Gastrocnemius medialis (tissue), 4 donors: ENCODE measurements at regions not wholly inside any gene's neighbourhood (a gene's known extent, or its start where the extent isn't known, plus 50 kb on each side); places are given as distances from the start of the nearest gene placed in this dataset.

Experiments used
- POLR2A ChIP-seq, 2 donors: fragments of 450-650 bp; IDR thresholded peaks; one replicate each; pipeline ENCODE4 v1.6.1; 2017; ENCODE audit warnings: antibody characterized with exemption in 2 of 2, mild to moderate bottlenecking in 2 of 2, moderate library complexity in 2 of 2
- TF ChIP-seq, protein P1 (sequence below), 5 experiments: fragments of 450-650 bp in 3 of 5; fragments of 200-600 bp in 2 of 5; sonication (generic) in 2 of 5; IDR thresholded peaks in 4 of 5; conservative IDR thresholded peaks in 1 of 5; 1 replicate in 4 of 5; 2 replicates in 1 of 5; pipeline ENCODE4 v1.5.1; 2016 to 2019; ENCODE audit warnings: antibody characterized with exemption in 5 of 5, mild to moderate bottlenecking in 3 of 5, moderate library complexity in 3 of 5

DNA sequence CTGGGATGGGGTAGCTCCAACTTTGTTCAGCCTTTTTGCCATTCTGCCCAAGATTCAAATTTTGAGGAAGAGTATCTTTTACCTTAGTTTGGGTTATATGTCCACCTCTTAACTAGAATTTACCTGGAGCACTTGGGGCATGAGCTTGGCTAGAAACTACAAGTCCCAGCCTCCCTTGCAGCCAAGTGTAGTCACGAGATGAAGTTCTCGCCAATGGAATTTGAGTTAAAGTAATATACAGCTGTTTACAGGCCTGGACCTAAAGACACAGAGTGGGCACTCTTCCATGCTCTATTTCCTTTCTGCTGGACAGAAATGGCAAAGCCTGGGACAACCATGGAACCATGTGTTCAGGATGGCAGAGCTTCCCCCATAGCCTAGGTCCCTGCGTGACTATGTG lies 233.6 kb upstream of the GATB start:
- no peak for TF ChIP-seq POLR2A (IDR thresholded peaks at IDR 0.05)
- TF ChIP-seq, protein P1, sequence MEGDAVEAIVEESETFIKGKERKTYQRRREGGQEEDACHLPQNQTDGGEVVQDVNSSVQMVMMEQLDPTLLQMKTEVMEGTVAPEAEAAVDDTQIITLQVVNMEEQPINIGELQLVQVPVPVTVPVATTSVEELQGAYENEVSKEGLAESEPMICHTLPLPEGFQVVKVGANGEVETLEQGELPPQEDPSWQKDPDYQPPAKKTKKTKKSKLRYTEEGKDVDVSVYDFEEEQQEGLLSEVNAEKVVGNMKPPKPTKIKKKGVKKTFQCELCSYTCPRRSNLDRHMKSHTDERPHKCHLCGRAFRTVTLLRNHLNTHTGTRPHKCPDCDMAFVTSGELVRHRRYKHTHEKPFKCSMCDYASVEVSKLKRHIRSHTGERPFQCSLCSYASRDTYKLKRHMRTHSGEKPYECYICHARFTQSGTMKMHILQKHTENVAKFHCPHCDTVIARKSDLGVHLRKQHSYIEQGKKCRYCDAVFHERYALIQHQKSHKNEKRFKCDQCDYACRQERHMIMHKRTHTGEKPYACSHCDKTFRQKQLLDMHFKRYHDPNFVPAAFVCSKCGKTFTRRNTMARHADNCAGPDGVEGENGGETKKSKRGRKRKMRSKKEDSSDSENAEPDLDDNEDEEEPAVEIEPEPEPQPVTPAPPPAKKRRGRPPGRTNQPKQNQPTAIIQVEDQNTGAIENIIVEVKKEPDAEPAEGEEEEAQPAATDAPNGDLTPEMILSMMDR (IDR thresholded peaks at IDR 0.05 in 4 of 5, conservative IDR thresholded peaks at IDR 0.05 in 1 of 5): no peak
